Loucy (cell line): ENCODE measurements at regions not wholly inside any gene's neighbourhood (a gene's known extent, or its start where the extent isn't known, plus 50 kb on each side); places are given as distances from the start of the nearest gene placed in this dataset.

Source experiments
- CTCF ChIP-seq: fragments of 200-600 bp; sonication (generic); conservative IDR thresholded peaks from 2 replicates; pipeline ENCODE4 v1.5.1; 2014; ENCODE audit warnings: mild to moderate bottlenecking, antibody characterized with exemption, low read length
- EZH2phosphoT487 ChIP-seq: fragments of 200-600 bp; IDR thresholded peaks from 2 replicates; pipeline ENCODE4 v1.6.1; 2018; ENCODE audit warnings: antibody characterized with exemption, mild to moderate bottlenecking, moderate library complexity, borderline replicate concordance

DNA sequence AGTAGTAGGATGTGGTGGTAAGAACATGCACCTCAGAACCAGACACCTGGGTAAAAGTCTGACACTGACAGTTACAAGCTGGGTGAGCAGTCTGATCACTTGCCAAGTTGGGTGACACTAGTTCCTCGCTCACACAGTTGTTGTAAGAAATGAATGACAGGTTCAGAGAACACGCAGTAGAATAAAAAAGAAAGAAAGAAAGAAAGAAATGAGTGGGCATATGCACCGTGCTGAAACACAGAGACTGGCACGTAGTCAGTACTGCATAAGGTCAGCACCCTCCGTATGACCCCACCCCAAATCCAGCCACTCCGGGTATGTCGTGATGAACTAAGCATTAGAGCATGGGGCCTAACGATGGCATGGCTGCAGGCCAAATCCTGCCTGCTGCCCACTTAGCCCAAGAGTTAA, 90.6 kb downstream of the GLUL start:
- TF ChIP-seq CTCF (no peak), EZH2phosphoT487 (no peak)
